Daoy (cell line): ENCODE measurements at regions not wholly inside any gene's neighbourhood (a gene's known extent, or its start where the extent isn't known, plus 50 kb on each side); places are given as distances from the start of the nearest gene placed in this dataset.
"Not testable (repeated sequence)": the region's sequence is repeated elsewhere in the genome, so short reads cannot be mapped to it uniquely, and the experiment has no call there.

ENCODE experiments used
- DNase-seq: peaks from one replicate; pipeline ENCODE4 v3.0.0-alpha.2; 2015; ENCODE audit warnings: low read depth

GRCh38 chr4:129254126-129254525 is 158.2 kb downstream of the C4orf33 start:
- no peak for DNase-seq

GRCh38 chr4:129254526-129254925 is 158.6 kb downstream of the C4orf33 start:
- DNase-seq: no peak

GRCh38 chr4:129261584-129261983 is 165.6 kb downstream of the C4orf33 start:
- no peak for DNase-seq

- no peak for DNase-seq
Measured at GRCh38 chr4:129264008-129264657, 168.2 kb downstream of the C4orf33 start.

- no peak for DNase-seq
Measured at GRCh38 chr4:129278868-129279267, 182.9 kb downstream of the C4orf33 start.

GRCh38 chr4:129282293-129282692 is 186.3 kb downstream of the C4orf33 start:
- no peak for DNase-seq

- not testable (repeated sequence) for DNase-seq
Measured at GRCh38 chr4:129292194-129292593, 196.2 kb downstream of the C4orf33 start.

- DNase-seq: no peak
Measured at GRCh38 chr4:129314781-129315180, 218.8 kb downstream of the C4orf33 start.

- no peak for DNase-seq
Measured at GRCh38 chr4:129322920-129323319, 227.0 kb downstream of the C4orf33 start.

- no peak for DNase-seq
Measured at GRCh38 chr4:129323658-129324057, 227.7 kb downstream of the C4orf33 start.

GRCh38 chr4:129326571-129327460 is 230.9 kb downstream of the C4orf33 start:
- DNase-seq: no peak

- DNase-seq: no peak
Measured at GRCh38 chr4:129327637-129328036, 231.7 kb downstream of the C4orf33 start.

- no peak for DNase-seq
Measured at GRCh38 chr4:129328162-129328561, 232.2 kb downstream of the C4orf33 start.

- no peak for DNase-seq
Measured at GRCh38 chr4:129334136-129334535, 238.2 kb downstream of the C4orf33 start.

- DNase-seq: no peak
Measured at GRCh38 chr4:129335276-129335675, 239.3 kb downstream of the C4orf33 start.

GRCh38 chr4:129335818-129336217 is 239.9 kb downstream of the C4orf33 start:
- no peak for DNase-seq

GRCh38 chr4:129336457-129337227 is 240.7 kb downstream of the C4orf33 start:
- no peak for DNase-seq

- no peak for DNase-seq
Measured at GRCh38 chr4:129337228-129337620, 241.3 kb downstream of the C4orf33 start.

GRCh38 chr4:129342819-129343408 is 247.0 kb downstream of the C4orf33 start:
- DNase-seq: peak; percentile 9

- DNase-seq: peak; percentile 20
Measured at GRCh38 chr4:129344058-129344457, 248.1 kb downstream of the C4orf33 start.

- DNase-seq: no peak
Measured at GRCh38 chr4:129345609-129346008, 249.7 kb downstream of the C4orf33 start.

- DNase-seq: no peak
Measured at GRCh38 chr4:129346036-129346435, 250.1 kb downstream of the C4orf33 start.
